Endothelial cell of umbilical vein (primary cell): ENCODE measurements at regions not wholly inside any gene's neighbourhood (a gene's known extent, or its start where the extent isn't known, plus 50 kb on each side); places are given as distances from the start of the nearest gene placed in this dataset.

Experiments
- BruUV-seq: library from RNA; stranded (reverse); fragments of 400-500 nt; replicated peaks from 2 replicates; lab custom pipeline; 2021; lab: Mats Ljungman, UMichigan
- CTCF ChIA-PET: fragments of 300-600, 350-600 bp; sonication (Branson Sonifier 250); formaldehyde crosslinking; loops from one replicate; lab custom pipeline; 2021; ENCODE audit warnings: antibody characterized with exemption, inconsistent platforms; lab: Charles Lee
- POLR2A ChIA-PET: fragments of 300-600, 350-600 bp; sonication (Branson Sonifier 250); formaldehyde crosslinking; loops from one replicate; lab custom pipeline; 2021; ENCODE audit warnings: antibody characterized with exemption, inconsistent platforms; lab: Charles Lee
- DNase-seq: peaks from one replicate; pipeline ENCODE4 v3.0.0-alpha.2; 2011; ENCODE audit warnings: low read depth, low spot score
- FAIRE-seq: peaks from 2 replicates; lab custom pipeline; 2011; peaks lifted over from hg19 to GRCh38; lab: Jason Lieb, UNC
- H2AFZ ChIP-seq: 2 replicates; pipeline ENCODE4 v1.6.0; 2012; ENCODE audit warnings: low read depth, low read length, control low read depth, inconsistent platforms
- H3K27ac ChIP-seq: 2 replicates; pipeline ENCODE4 v1.5.1; 2011; ENCODE audit warnings: low read depth, mild to moderate bottlenecking, control low read depth, low read length, moderate library complexity; ENCODE audit not compliant: insufficient read depth
- H3K27me3 ChIP-seq, 2 experiments: 2 replicates each; pipeline versions ENCODE4 v1.6.0 to v1.6.1; 2011; ENCODE audit warnings: low read length in 2 of 2, mixed read lengths in 1 of 2; ENCODE audit not compliant: control insufficient read depth in 2 of 2, insufficient read depth in 2 of 2
- H3K36me3 ChIP-seq, 2 experiments: 2 replicates in 1 of 2; 3 replicates in 1 of 2; pipeline ENCODE4 v1.5.1; 2011; ENCODE audit warnings: low read length in 2 of 2, mild to moderate bottlenecking in 1 of 2, moderate library complexity in 1 of 2; ENCODE audit not compliant: control insufficient read depth in 2 of 2, insufficient read depth in 2 of 2; ENCODE audit errors: extremely low read depth in 1 of 2
- H3K4me1 ChIP-seq: 3 replicates; pipeline ENCODE4 v1.5.1; 2011; ENCODE audit warnings: mild to moderate bottlenecking, low read length; ENCODE audit not compliant: control insufficient read depth, insufficient read depth; ENCODE audit errors: extremely low read depth
- H3K4me2 ChIP-seq: 2 replicates; pipeline ENCODE4 v1.6.1; 2011; ENCODE audit warnings: low read length, control low read depth, mixed read lengths; ENCODE audit not compliant: insufficient read depth
- H3K4me3 ChIP-seq, 3 experiments: fragments of 200-600 bp in 1 of 3; sonication (generic), shearing (Covaris generic) in 1 of 3; replicated peaks in 1 of 3; 2 replicates each; pipeline ENCODE4 v1.5.1; 2011 to 2016; ENCODE audit warnings: control low read depth in 3 of 3, low read length in 3 of 3, mild to moderate bottlenecking in 2 of 3, inconsistent platforms in 1 of 3, low read depth in 1 of 3, moderate library complexity in 1 of 3; ENCODE audit not compliant: insufficient read depth in 1 of 3
- H3K79me2 ChIP-seq: 2 replicates; pipeline ENCODE4 v1.6.0; 2012; ENCODE audit warnings: low read length, inconsistent platforms; ENCODE audit not compliant: control insufficient read depth, insufficient read depth
- H3K9ac ChIP-seq: replicated peaks from 2 replicates; pipeline ENCODE3; 2011; ENCODE audit warnings: low read length, control low read depth; ENCODE audit not compliant: insufficient read depth; ENCODE audit errors: extremely low read depth
- H3K9me1 ChIP-seq: replicated peaks from 3 replicates; pipeline ENCODE4 v1.6.0; 2011; ENCODE audit warnings: mild to moderate bottlenecking, low read length; ENCODE audit not compliant: control insufficient read depth, insufficient read depth; ENCODE audit errors: extremely low read depth
- H3K9me3 ChIP-seq: replicated peaks from 2 replicates; pipeline ENCODE4 v1.5.1; 2012; ENCODE audit warnings: low read length, inconsistent platforms; ENCODE audit not compliant: control insufficient read depth, insufficient read depth
- H4K20me1 ChIP-seq: replicated peaks from 2 replicates; pipeline ENCODE3; 2011; ENCODE audit warnings: mild to moderate bottlenecking, low read length; ENCODE audit not compliant: control insufficient read depth, insufficient read depth; ENCODE audit errors: extremely low read depth
- EZH2 ChIP-seq: IDR thresholded peaks from 2 replicates; pipeline ENCODE4 v1.6.1; 2012; ENCODE audit warnings: borderline replicate concordance, low read depth, mild to moderate bottlenecking, moderate library complexity, low read length, inconsistent platforms; ENCODE audit not compliant: severe bottlenecking
- FOS ChIP-seq: IDR thresholded peaks from 2 replicates; pipeline ENCODE4 v1.6.1; 2011; ENCODE audit warnings: mild to moderate bottlenecking, low read length, moderate library complexity, borderline replicate concordance; ENCODE audit not compliant: insufficient read depth
- JUN ChIP-seq: IDR thresholded peaks from 2 replicates; pipeline ENCODE4 v1.6.1; 2011; ENCODE audit warnings: borderline replicate concordance, low read depth; ENCODE audit not compliant: insufficient read length, insufficient read depth
- MYC ChIP-seq: IDR thresholded peaks from one replicate; pipeline ENCODE4 v1.6.1; 2011; ENCODE audit warnings: mild to moderate bottlenecking, low read depth, low read length
- POLR2A ChIP-seq: IDR thresholded peaks from 2 replicates; pipeline ENCODE4 v1.6.1; 2012; ENCODE audit warnings: low read depth, mild to moderate bottlenecking, control low read depth, low read length
- POLR2AphosphoS5 ChIP-seq: IDR thresholded peaks from 2 replicates; pipeline ENCODE4 v1.6.1; 2012; ENCODE audit warnings: low read depth, mild to moderate bottlenecking, control low read depth, low read length, moderate library complexity; ENCODE audit not compliant: insufficient read depth
- dilution Hi-C: fragments of 300-500 bp; cut with MboI; formaldehyde crosslinking; loops from one replicate; pipeline ENCODE4 v1.15.0; 2019; ENCODE audit warnings: low sequenced_read_pairs; ENCODE audit not compliant: extremely low pct_ligation_motif_present
- intact Hi-C: fragments of 100-400 bp; cut with micrococcal nuclease; formaldehyde crosslinking; loops from one replicate; pipeline ENCODE4 v1.10.0; 2022
- TF ChIP-seq, protein P1 (sequence below), 2 donors: IDR thresholded peaks; 1 replicate in 1 of 2; 2 replicates in 1 of 2; pipeline ENCODE4 v1.5.1; 2011; ENCODE audit warnings: low read length in 2 of 2, mild to moderate bottlenecking in 2 of 2, moderate library complexity in 2 of 2, control low read depth in 1 of 2, inconsistent platforms in 1 of 2, low read depth in 1 of 2; ENCODE audit not compliant: insufficient read depth in 1 of 2; ENCODE audit errors: extremely low read depth in 1 of 2
- TF ChIP-seq, protein P2 (sequence below): IDR thresholded peaks from 2 replicates; pipeline ENCODE4 v1.6.1; 2011; ENCODE audit not compliant: insufficient read depth, insufficient read length

DNA sequence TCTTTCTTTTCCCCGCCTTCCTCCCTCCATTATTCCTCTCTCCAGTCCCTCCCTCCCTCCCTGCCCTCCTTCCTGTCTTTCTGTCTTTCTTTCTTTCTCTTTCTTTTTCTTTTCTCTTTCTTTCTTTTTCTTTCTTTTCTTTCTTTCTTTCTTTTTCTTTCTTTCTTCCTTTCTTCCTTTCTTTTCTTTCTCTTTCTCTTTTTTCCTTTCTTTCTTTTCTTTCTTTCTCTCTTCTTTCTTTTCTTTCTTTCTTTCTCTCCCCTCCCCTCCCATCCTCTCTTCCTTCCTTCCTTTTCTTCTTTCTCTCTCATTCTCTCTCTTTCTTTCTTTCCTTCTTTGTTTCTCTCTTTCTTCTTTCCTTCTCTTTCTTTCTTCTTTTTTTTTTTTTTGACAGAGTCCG is 402.2 kb upstream of the PLXNA2 start:
- Histone ChIP-seq H3K9ac (no peak overlapping the region), H4K20me1 (no peaks in the 10 kb centered on the region), H2AFZ (no peak overlapping the region), H3K36me3 (no peaks in the 10 kb centered on the region), H3K4me3 (no peak overlapping the region), H3K27me3 (peaks cover 0 to 3% of the 10 kb centered on the region in 2 experiments), H3K9me1 (no peaks in the 10 kb centered on the region), H3K79me2 (no peaks in the 10 kb centered on the region), H3K27ac (no peak overlapping the region), H3K4me2 (no peak overlapping the region), H3K4me1 (no peaks in the 10 kb centered on the region), H3K9me3 (no peaks in the 10 kb centered on the region)
- dilution Hi-C loops (no loop called here), intact Hi-C loops (no loop called here)
- BruUV-seq: no TSS peak
- DNase-seq (no peak), FAIRE-seq (no peak)
- ChIA-PET POLR2A (no interaction called here), CTCF (interaction anchor here (1.5 kb wide), 1 partner anchor 15 kb away, joined by 4 read pairs; no protein-coding TSS in a partner anchor)
- TF ChIP-seq, protein P1, sequence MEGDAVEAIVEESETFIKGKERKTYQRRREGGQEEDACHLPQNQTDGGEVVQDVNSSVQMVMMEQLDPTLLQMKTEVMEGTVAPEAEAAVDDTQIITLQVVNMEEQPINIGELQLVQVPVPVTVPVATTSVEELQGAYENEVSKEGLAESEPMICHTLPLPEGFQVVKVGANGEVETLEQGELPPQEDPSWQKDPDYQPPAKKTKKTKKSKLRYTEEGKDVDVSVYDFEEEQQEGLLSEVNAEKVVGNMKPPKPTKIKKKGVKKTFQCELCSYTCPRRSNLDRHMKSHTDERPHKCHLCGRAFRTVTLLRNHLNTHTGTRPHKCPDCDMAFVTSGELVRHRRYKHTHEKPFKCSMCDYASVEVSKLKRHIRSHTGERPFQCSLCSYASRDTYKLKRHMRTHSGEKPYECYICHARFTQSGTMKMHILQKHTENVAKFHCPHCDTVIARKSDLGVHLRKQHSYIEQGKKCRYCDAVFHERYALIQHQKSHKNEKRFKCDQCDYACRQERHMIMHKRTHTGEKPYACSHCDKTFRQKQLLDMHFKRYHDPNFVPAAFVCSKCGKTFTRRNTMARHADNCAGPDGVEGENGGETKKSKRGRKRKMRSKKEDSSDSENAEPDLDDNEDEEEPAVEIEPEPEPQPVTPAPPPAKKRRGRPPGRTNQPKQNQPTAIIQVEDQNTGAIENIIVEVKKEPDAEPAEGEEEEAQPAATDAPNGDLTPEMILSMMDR (IDR thresholded peaks at IDR 0.05; ENCODE audit: extremely low read depth in 1 of 2, insufficient read depth in 1 of 2, low read depth in 1 of 2, low read length in 2 of 2): no peak
- no peak for TF ChIP-seq EZH2
- TF ChIP-seq FOS: no peak
- TF ChIP-seq POLR2AphosphoS5: no peak
- no peak for TF ChIP-seq JUN

DNA sequence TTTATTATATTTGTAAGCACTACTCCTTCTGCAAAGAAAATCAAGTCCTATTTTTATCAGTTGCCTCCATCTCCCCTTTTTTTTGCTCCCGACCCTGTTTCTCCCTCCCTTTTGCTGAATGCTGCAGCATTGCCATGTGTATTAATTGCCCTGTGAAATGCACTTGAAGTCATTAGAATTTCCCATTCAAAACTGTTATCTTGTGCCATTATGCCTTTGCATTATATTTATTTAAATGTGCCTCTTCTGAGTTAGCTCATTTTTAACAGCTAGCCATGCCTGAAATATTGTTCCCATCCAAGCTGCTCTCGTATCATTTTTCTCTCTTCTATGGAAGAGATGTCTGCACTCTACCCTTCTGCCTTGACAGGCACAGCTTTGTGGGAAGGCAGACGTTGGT is 404.0 kb upstream of the PLXNA2 start:
- Histone ChIP-seq H3K4me3 (no peak overlapping the region), H3K4me2 (no peak overlapping the region), H3K4me1 (no peaks in the 10 kb centered on the region), H3K27ac (no peak overlapping the region), H3K27me3 (peaks cover 0 to 3% of the 10 kb centered on the region in 2 experiments), H4K20me1 (no peaks in the 10 kb centered on the region), H3K9me1 (no peaks in the 10 kb centered on the region), H2AFZ (no peak overlapping the region), H3K36me3 (no peaks in the 10 kb centered on the region), H3K9me3 (no peaks in the 10 kb centered on the region), H3K9ac (no peak overlapping the region), H3K79me2 (no peaks in the 10 kb centered on the region)
- CTCF ChIA-PET: interaction anchor here (1.1 to 1.2 kb wide), 2 partner anchors 542 to 559 kb away, joined by 3 to 6 read pairs; no protein-coding TSS in a partner anchor
- intact Hi-C loops (no loop called here), dilution Hi-C loops (no loop called here)
- TF ChIP-seq POLR2A (no peak), FOS (no peak), MYC (no peak), POLR2AphosphoS5 (no peak)
- TF ChIP-seq, protein P2, sequence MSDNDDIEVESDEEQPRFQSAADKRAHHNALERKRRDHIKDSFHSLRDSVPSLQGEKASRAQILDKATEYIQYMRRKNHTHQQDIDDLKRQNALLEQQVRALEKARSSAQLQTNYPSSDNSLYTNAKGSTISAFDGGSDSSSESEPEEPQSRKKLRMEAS: no peak
- FAIRE-seq (no peak), DNase-seq (no peak)
- POLR2A ChIA-PET: no interaction called here
- no TSS peak for BruUV-seq
